ENCODE measurements at regions not wholly inside any gene's neighbourhood (a gene's known extent, or its start where the extent isn't known, plus 50 kb on each side); places are given as distances from the start of the nearest gene placed in this dataset.

DNA sequence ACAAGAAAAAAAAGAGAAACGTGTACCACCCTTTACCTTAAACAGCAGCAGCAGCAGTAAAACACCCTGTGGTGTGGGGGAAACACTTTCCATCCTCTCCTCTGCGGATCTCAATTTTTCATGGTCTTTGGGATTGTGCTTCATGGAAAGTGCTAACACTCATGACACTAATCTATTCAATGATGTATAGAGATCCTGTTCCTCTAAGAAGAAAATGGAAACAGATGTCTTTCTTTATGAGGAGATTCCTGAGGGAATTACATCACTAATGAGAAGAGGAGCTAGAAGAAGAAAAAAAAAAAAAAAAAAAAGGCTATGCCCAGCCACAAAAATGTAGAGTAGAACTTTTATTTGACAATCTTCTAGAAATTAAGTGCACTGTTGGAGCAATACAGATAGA lies 62.9 kb upstream of the NDST3 start:
- DNase-seq, result no peak

DNA sequence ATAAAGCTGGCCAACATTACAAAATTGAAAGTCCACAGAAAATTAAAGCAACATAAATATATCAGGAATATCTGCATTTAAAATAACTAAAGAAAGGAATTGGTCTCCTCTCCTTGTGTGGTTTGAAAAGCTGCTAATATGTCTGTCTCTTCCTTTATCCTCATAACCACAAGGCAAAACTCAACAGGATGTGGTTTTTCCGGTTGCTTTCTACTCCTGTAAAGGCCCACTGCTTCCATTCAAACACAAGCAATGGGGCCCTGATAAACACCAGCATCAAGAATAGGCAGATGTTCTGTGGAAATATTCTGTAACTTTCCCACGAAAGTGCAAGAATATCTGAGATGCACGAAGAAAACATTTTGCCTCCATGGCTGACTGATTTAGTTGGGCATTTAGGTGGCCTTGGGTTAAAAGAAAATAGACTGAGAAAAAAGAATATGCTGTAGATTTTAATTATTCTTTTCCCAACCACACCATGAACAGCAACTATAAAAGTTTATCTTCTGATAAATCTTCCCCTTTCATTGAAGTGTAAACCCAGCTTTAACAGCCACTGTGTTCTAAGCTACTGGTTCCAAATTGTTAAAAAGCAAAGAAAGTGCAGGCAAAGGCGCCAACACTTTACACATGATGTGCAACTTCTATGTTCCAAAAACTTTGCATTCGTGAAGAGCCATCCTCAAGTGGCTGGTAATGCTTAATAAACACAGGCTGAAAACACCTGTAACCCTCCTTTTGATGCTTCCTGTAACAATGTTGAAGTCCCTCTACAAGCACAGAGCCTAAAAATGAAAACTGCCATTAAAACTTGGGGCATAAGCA lies 50.5 kb upstream of the NDST3 start:
- DNase-seq, result no peak

DNA sequence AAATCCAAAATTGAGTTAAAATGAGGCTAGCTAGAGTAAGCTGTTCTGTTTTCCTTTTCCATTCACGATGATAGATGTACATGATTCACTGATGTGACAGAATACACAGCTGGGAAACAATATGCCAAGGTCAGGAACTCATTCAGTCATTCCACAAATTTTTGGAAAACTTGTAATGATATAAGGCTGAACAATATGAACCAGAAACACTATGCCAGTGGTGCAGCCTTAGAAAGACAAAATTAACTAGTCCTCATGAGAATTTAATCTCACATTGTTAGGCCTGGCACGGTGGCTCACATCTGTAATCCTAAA lies 50.0 kb upstream of the NDST3 start:
- DNase-seq, result no peak

Data from NCI-H2227 treated with DMSO at 0.1 percent for 48 hours (cell line).